GM19193 (cell line): ENCODE measurements at regions not wholly inside any gene's neighbourhood (a gene's known extent, or its start where the extent isn't known, plus 50 kb on each side); places are given as distances from the start of the nearest gene placed in this dataset.

ENCODE experiments used
- POLR2A ChIP-seq: IDR thresholded peaks from 4 replicates; pipeline ENCODE4 v1.6.1; 2011; ENCODE audit not compliant: insufficient read depth, insufficient read length; ENCODE audit errors: extremely low read depth

- no peak for TF ChIP-seq POLR2A
Measured at GRCh38 chr13:29943273-29943672, 92.9 kb upstream of the UBL3 start.

DNA sequence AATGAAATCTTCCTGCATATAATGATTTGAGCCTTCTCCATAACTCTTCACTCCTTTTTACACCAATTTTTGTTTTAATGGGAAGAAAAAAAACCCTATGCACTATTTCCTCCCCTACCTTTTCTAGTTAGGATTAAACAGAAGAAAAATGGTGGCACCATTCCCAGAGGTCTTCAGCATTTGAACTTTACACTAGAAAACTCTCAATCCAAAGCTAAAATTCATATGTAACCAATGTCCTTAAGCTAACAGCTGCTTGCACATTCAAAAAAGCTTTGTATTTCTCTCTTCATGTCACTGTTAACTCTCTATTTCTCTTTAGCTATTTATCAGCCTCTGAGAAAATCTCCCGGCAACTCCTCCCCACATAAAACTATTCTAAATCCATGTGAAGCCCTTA, 90.3 kb upstream of the UBL3 start:
- no peak for TF ChIP-seq POLR2A

GRCh38 chr13:29939158-29939557, 88.7 kb upstream of the UBL3 start:
- TF ChIP-seq POLR2A: no peak

DNA sequence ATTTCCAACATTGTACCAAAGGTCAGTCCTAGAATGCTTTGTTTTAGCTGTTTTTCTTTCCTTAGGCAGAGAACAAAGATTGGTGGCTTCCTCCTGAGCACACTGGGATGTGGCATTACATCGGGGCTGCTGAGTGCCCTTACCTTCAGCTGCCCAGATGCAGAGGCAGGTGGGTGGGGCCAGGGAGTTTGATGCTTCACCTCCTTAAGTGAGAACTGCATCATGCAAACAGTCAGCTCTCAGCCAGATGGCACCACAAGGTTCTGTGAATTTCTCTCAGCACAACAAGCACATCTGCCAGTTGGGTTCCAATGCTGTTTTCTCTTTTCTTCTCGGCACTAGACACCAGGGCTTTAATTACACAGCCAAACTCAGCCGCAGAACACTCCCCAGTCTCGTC, 87.4 kb upstream of the UBL3 start:
- TF ChIP-seq POLR2A: no peak

GRCh38 chr13:29937379-29937778, 87.0 kb upstream of the UBL3 start:
- no peak for TF ChIP-seq POLR2A

- no peak for TF ChIP-seq POLR2A
Measured at GRCh38 chr13:29936956-29937355, 86.5 kb upstream of the UBL3 start.

DNA sequence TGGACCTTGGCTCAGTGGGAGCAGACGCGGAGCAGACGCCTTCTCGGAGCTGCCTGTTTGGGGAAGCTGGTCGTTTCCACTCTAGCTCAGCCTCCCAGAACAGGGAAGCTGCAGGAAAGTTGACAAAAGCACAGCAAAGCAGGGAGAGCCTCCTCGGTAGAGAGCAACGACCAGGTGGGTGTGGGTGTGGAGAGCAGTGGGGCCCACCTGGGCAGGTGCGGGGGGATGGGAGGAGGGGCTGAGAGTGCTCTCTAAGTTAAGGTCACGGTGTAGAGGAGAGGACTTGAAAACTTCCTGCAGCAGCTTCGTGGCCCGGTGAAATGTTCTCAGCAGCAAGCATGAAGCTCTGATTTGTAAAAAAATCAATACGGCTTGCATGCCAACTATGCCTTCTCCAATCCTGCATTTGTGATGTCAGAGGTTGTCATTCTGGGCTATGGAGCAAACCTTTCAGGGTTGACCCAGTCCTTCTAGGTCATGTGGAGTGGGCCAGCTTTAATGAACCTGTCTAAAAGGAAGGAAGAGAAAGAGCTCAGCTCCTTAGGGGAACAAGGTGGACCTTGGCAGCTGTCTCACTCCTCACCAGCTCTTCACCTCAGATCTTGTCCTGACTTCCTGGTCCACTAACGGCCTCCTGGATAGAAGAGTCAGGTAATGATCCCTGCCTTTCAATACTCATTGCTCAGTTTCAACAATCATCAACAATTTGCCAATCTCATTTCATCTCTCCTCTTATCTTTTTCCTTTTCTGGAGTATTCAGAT, 85.8 kb upstream of the UBL3 start:
- no peak for TF ChIP-seq POLR2A

GRCh38 chr13:29935309-29935981, 85.0 kb upstream of the UBL3 start:
- no peak for TF ChIP-seq POLR2A

GRCh38 chr13:29934531-29935308, 84.3 kb upstream of the UBL3 start:
- no peak for TF ChIP-seq POLR2A

DNA sequence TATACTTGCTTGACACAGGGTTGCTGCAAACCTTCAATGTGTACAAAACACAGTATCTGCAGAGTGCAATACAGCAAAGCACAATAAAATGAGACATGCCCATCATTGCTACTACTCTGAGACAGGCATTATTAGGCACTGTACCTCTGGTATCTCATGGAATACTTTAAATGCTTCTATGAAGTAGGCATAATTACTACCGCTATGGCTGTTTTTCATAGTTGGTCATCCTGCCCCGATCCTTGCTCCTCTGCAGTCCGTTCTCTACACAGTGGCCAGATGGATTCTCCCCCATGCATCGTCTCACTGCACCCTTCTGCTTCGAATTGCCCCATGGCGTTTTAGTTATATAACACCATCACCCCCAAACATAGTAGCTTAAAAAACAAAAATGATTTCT, 83.0 kb upstream of the UBL3 start:
- no peak for TF ChIP-seq POLR2A

DNA sequence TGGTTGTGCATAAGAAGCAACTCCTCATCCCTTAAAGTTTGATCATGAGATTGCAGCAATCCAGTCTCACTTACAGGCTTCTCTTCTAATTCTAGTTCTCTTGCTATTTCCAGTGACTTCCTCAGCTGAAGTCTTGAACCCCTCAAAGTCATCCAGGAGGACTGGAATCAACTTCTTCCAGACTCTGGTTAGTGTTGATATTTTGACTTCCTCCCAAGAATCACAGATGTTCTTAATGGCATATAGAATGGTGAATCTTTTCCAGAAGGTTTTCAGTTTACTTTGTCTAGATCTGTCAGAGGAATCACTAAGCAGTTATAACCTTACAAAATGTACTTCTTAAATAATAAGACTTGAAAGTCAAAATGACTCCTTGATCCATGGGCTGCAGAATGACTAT, 81.3 kb upstream of the UBL3 start:
- no peak for TF ChIP-seq POLR2A

DNA sequence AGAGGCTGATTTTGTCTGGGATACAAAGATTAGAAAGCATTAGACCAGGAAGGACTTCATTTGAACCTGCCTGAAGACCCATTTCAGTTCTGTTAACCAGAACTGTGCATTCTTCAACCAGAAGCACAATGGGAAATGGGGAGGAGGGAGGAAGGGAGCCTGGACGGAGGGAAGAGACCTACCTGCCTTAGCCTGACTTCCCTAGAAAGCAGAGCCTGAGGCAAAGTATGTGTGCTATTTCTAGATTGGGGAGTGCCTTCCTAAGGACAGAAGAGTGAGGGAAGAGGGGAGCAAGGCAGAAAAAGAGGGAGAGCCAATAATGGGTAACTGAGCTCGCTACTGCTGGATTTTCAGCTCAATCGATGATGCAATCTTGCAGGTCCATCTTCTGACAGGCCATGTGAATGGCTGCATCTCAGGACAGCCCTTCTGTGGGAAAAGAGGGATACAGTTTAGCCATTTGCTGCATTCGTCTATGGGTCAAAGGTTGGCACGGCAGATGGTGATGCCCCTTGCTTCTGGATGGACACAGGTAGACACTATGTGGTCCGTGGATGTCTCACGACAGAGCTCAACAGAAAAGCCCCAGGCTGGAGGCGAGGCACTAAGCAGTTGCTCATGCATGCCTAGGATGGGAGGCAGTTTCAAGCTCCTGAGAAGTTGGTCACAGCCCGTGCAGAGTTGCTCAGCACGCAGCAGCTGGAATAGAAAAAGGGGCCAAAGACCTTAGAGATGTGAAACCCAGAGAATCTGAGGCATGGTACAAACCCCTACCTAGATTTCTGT, 78.8 kb upstream of the UBL3 start:
- no peak for TF ChIP-seq POLR2A

- TF ChIP-seq POLR2A: no peak
Measured at GRCh38 chr13:29926098-29926476, 75.7 kb upstream of the UBL3 start.

DNA sequence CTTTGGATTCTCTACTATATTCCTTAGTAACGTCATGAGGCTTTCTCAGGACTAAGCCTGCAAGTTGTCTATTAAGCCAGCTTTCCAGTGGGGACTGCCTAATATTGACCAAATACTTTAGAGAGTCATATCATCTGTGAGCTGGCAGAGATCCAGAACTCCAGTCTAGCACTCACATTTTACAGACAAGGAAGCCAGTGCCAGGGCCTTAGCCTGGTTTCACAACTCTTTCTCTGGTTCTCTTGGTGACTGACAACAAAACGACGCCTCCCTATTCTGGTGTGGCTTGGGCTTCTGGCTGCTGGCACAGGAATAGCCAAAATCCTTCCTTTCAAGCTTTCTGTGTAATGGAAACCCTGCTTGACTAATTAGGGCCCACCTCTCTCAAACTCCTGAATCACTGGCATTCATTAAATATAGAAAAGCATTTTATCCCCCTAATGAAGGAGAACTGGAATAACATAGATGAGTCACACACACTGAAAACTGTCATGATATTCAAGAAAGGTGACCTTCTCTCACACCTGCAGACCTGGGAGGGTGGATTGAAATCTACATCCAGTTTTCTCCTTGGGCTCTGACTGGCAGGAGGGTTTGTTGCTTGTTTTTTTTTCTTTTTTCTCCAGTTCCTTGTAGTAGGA, 75.2 kb upstream of the UBL3 start:
- TF ChIP-seq POLR2A: no peak
